A673 (cell line): ENCODE measurements at regions not wholly inside any gene's neighbourhood (a gene's known extent, or its start where the extent isn't known, plus 50 kb on each side); places are given as distances from the start of the nearest gene placed in this dataset.

Experiments
- BruUV-seq: library from RNA; stranded (reverse); fragments of 400-500 nt; replicated peaks from 2 replicates; lab custom pipeline; 2021; lab: Mats Ljungman, UMichigan
- CTCF ChIA-PET: fragments of 300-600 bp; sonication (Branson Sonifier 250); formaldehyde crosslinking; loops from one replicate; lab custom pipeline; 2022; ENCODE audit warnings: antibody characterized with exemption; lab: Charles Lee
- POLR2A ChIA-PET: fragments of 300-600 bp; sonication (Branson Sonifier 250); formaldehyde crosslinking; loops from one replicate; lab custom pipeline; 2022; ENCODE audit warnings: antibody characterized with exemption; ENCODE audit not compliant: low non-redundant PET; lab: Charles Lee
- DNase-seq: peaks from one replicate; pipeline ENCODE4 v3.0.0-alpha.2; 2015; ENCODE audit warnings: low spot score
- H3K27ac ChIP-seq: fragments of 200-600 bp; sonication (generic); 2 replicates; pipeline ENCODE4 v1.5.1; 2016; ENCODE audit warnings: mixed run types, low read depth, mild to moderate bottlenecking, mixed read lengths, antibody characterized with exemption, low read length; ENCODE audit not compliant: poor library complexity, severe bottlenecking
- H3K27me3 ChIP-seq: fragments of 200-600 bp; sonication (generic); replicated peaks from 2 replicates; pipeline ENCODE4 v1.6.1; 2017; ENCODE audit warnings: mixed run types, low read depth, mild to moderate bottlenecking, mixed read lengths, antibody characterized with exemption, low read length; ENCODE audit not compliant: insufficient read depth, poor library complexity
- H3K36me3 ChIP-seq: fragments of 200-600 bp; sonication (generic); 2 replicates; pipeline ENCODE4 v1.6.1; 2016; ENCODE audit warnings: mixed run types, mild to moderate bottlenecking, mixed read lengths, antibody characterized with exemption, low read length; ENCODE audit not compliant: insufficient read depth, poor library complexity, severe bottlenecking
- H3K4me1 ChIP-seq: fragments of 200-600 bp; sonication (generic); 2 replicates; pipeline ENCODE4 v1.6.1; 2017; ENCODE audit warnings: mixed run types, mild to moderate bottlenecking, mixed read lengths, antibody characterized with exemption, low read length; ENCODE audit not compliant: insufficient read depth, poor library complexity, severe bottlenecking
- H3K4me3 ChIP-seq: fragments of 200-600 bp; sonication (generic); 2 replicates; pipeline ENCODE4 v1.5.1; 2016; ENCODE audit warnings: low read depth, mixed run types, mild to moderate bottlenecking, mixed read lengths, low read length; ENCODE audit not compliant: poor library complexity, severe bottlenecking
- H3K9me3 ChIP-seq: fragments of 200-600 bp; sonication (generic); 2 replicates; pipeline ENCODE4 v1.6.1; 2016; ENCODE audit warnings: mixed run types, low read depth, mild to moderate bottlenecking, mixed read lengths, antibody characterized with exemption, low read length; ENCODE audit not compliant: poor library complexity, severe bottlenecking
- EZH2 ChIP-seq: fragments of 200-600 bp; sonication (generic); IDR thresholded peaks from 2 replicates; pipeline ENCODE4 v1.6.1; 2017; ENCODE audit warnings: borderline replicate concordance, low read depth, mild to moderate bottlenecking, mixed read lengths, antibody characterized with exemption, low read length; ENCODE audit not compliant: poor library complexity, severe bottlenecking
- intact Hi-C: fragments of 100-400 bp; cut with micrococcal nuclease; formaldehyde crosslinking; loops from one replicate; pipeline ENCODE4 v1.10.0; 2022; ENCODE audit not compliant: unreplicated experiment
- TF ChIP-seq, protein P1 (sequence below): fragments of 300-800, 200-600 bp; sonication (generic); conservative IDR thresholded peaks from 2 replicates; pipeline ENCODE4 v1.5.1; 2017; ENCODE audit warnings: low read depth, mild to moderate bottlenecking, antibody characterized with exemption, low read length, moderate library complexity, mixed read lengths

DNA sequence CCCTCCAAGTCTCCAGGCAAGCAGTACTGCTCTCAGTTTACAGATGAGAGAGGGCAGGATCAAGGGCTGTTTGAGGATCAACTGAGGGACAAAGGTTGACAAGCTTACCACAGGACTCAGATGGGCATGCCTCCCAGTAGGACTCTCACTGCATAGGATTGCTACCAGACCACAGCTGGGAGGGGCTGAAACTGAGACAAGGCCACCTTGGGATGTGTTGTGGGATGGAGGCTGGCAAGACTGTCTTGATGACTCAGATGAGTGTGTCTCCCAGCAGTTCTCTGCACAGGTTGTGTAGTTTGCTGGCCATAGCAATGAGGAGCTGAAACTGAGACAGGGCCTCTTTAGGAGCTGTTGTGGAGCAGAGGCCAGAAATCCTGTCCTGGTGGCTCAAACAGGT, 222.2 kb upstream of the IRX1 start:
- intact Hi-C loops, result no loop called here
- H3K36me3 ChIP-seq, result no peaks in the 10 kb centered on the region
- CTCF ChIA-PET, result no interaction called here
- no peak overlapping the region for H3K4me3 ChIP-seq
- H3K27ac ChIP-seq, result no peak overlapping the region
- no peaks in the 10 kb centered on the region for H3K4me1 ChIP-seq
- TF ChIP-seq EZH2, result no peak
- TF ChIP-seq, protein P1, sequence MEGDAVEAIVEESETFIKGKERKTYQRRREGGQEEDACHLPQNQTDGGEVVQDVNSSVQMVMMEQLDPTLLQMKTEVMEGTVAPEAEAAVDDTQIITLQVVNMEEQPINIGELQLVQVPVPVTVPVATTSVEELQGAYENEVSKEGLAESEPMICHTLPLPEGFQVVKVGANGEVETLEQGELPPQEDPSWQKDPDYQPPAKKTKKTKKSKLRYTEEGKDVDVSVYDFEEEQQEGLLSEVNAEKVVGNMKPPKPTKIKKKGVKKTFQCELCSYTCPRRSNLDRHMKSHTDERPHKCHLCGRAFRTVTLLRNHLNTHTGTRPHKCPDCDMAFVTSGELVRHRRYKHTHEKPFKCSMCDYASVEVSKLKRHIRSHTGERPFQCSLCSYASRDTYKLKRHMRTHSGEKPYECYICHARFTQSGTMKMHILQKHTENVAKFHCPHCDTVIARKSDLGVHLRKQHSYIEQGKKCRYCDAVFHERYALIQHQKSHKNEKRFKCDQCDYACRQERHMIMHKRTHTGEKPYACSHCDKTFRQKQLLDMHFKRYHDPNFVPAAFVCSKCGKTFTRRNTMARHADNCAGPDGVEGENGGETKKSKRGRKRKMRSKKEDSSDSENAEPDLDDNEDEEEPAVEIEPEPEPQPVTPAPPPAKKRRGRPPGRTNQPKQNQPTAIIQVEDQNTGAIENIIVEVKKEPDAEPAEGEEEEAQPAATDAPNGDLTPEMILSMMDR, result no peak
- DNase-seq, result no peak
- no peaks in the 10 kb centered on the region for H3K27me3 ChIP-seq
- no TSS peak for BruUV-seq
- POLR2A ChIA-PET, result no interaction called here
- peaks cover 53% of the 10 kb centered on the region for H3K9me3 ChIP-seq

DNA sequence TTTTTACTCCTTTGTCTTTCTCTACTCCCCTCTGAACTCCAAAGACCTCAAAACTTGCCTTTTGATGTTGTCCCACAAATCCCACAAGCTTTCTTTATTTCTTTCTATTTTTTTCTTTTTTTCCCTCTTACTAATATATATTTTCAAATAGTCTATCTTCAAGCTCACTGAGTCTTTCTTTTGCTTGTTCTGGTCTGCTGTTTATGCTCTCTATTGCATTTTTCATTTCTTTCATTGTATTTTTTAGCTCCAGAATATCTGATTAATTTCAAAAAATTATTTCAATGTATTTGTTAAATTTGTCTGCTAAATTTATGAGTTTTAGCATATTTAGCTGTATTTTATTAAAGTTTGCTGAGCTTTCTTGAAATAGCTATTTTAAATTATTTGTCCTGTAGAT, 223.3 kb upstream of the IRX1 start:
- no TSS peak for BruUV-seq
- Histone ChIP-seq H3K4me1 (no peaks in the 10 kb centered on the region), H3K27ac (no peak overlapping the region), H3K4me3 (no peak overlapping the region), H3K27me3 (no peaks in the 10 kb centered on the region), H3K36me3 (no peaks in the 10 kb centered on the region), H3K9me3 (peaks cover 60% of the 10 kb centered on the region)
- POLR2A ChIA-PET, result no interaction called here
- TF ChIP-seq, protein P1, result no peak
- no peak for TF ChIP-seq EZH2
- intact Hi-C loops, result no loop called here
- CTCF ChIA-PET, result no interaction called here
- DNase-seq, result no peak

DNA sequence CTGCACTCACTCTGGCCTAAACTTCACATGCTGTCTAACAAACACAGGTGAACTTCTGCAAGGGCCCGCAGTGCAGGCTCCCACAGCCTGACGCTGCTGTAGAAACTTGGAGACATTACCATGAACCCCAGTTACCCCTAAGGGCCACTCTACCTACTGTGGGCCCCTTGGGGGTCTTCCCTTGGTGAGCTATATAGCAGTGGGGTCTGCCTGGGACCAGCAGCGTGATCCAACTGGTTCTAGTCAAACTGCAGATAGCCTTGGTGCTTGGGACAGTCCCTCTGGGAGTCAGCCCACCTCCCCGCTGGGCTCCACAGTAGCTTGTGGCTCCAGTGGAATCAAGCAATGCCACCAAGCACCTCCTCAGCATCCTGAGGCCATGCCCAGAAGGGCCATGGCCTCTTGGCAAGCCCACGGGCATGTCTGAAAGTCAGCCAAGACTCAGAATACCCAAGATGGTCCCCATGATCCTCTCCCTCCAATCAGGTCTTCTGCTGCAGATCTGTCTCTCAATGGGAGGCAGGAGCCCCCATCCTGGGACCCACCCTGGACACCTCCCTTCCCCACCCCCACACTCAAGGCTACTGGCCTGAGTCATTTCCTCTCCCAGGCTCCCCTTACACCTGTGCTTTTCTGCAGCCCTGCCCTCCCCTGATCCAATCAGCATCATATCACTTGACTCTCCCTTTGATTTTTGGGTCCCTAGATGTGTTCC, 230.0 kb upstream of the IRX1 start:
- intact Hi-C loops, result no loop called here
- no peaks in the 10 kb centered on the region for H3K4me1 ChIP-seq
- no peak overlapping the region for H3K27ac ChIP-seq
- CTCF ChIA-PET, result no interaction called here
- no TSS peak for BruUV-seq
- POLR2A ChIA-PET, result no interaction called here
- TF ChIP-seq EZH2, result no peak
- TF ChIP-seq, protein P1, result no peak
- H3K9me3 ChIP-seq, result peaks cover 27% of the 10 kb centered on the region
- no peak for DNase-seq
- H3K36me3 ChIP-seq, result no peaks in the 10 kb centered on the region
- no peaks in the 10 kb centered on the region for H3K27me3 ChIP-seq
- H3K4me3 ChIP-seq, result no peak overlapping the region
